ENCODE measurements at regions not wholly inside any gene's neighbourhood (a gene's known extent, or its start where the extent isn't known, plus 50 kb on each side); places are given as distances from the start of the nearest gene placed in this dataset.

DNA sequence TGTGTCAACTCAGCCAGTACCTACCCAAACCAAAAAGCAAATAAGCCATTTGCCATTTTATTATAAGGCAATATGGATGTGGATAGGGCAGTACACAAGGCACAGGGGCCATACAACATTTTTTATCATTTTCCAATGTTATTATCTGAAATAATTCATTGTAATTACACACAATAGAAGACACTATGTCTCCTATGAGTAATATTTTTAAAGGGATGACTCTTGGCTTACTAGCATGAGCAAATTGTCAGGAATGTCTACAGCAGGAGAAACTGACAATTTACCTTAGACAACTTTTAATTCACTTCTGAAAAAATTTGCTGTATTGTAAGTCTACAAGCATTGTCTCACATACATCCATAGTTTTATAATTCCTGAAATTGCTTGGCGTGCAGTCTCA is 1193.9 kb upstream of the CELF4 start:
- Histone ChIP-seq H3K27ac (ENCODE audit: low read depth in 1 of 2, low read length in 2 of 2) (no peak overlapping the region), H3K4me1 (ENCODE audit: control insufficient read depth in 4 of 4, insufficient read depth in 4 of 4, low read length in 3 of 4) (no peaks in the 10 kb centered on the region), H3K9me3 (ENCODE audit: control insufficient read depth in 4 of 4, low read length in 3 of 4) (no peaks in the 10 kb centered on the region), H3K4me3 (ENCODE audit: low read depth in 1 of 3, low read length in 3 of 3) (no peak overlapping the region), H3K9ac (ENCODE audit: low read depth in 1 of 2, low read length in 2 of 2) (no peak overlapping the region), H3K36me3 (ENCODE audit: control insufficient read depth in 4 of 4, insufficient read depth in 3 of 4, low read depth in 1 of 4, low read length in 3 of 4) (no peaks in the 10 kb centered on the region), H3K27me3 (ENCODE audit: control insufficient read depth in 4 of 4, insufficient read depth in 4 of 4, low read length in 3 of 4) (peaks cover 0 to 3% (median 0%) of the 10 kb centered on the region in 4 donors)
- no peak for TF ChIP-seq HNF4A (conservative IDR thresholded peaks at IDR 0.05)
- TF ChIP-seq RXRA (IDR thresholded peaks at IDR 0.05): no peak
- no peak for TF ChIP-seq ZBTB33 (IDR thresholded peaks at IDR 0.05)
- TF ChIP-seq JUND (IDR thresholded peaks at IDR 0.05): no peak
- no peak for TF ChIP-seq RAD21 (IDR thresholded peaks at IDR 0.05)
- TF ChIP-seq SP1 (IDR thresholded peaks at IDR 0.05): no peak
- TF ChIP-seq, protein P1, sequence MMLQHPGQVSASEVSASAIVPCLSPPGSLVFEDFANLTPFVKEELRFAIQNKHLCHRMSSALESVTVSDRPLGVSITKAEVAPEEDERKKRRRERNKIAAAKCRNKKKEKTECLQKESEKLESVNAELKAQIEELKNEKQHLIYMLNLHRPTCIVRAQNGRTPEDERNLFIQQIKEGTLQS (IDR thresholded peaks at IDR 0.05): no peak
- no peak for TF ChIP-seq NR2F2 (IDR thresholded peaks at IDR 0.05)
- TF ChIP-seq FOXA2 (IDR thresholded peaks at IDR 0.05): no peak
- TF ChIP-seq REST (IDR thresholded peaks at IDR 0.05): no peak
- no peak for TF ChIP-seq EGR1 (IDR thresholded peaks at IDR 0.05; ENCODE audit: low read depth in 2 of 2)
- TF ChIP-seq CTCF (IDR thresholded peaks at IDR 0.05; ENCODE audit: low read depth, low read length, missing input control): no peak
- TF ChIP-seq FOXA1 (IDR thresholded peaks at IDR 0.05): no peak
- no peak for TF ChIP-seq YY1 (IDR thresholded peaks at IDR 0.05)
- 73% methylated on average over 1 of the region's 1 CpG for whole genome bisulfite sequencing
- no peak for DNase-seq (ENCODE audit: low spot score)

GRCh38 chr18:38756436-38756835 is 1190.8 kb upstream of the CELF4 start:
- no peak for DNase-seq (ENCODE audit: low spot score)
- Histone ChIP-seq H3K9me3 (ENCODE audit: control insufficient read depth in 4 of 4, low read length in 3 of 4) (no peaks in the 10 kb centered on the region), H3K4me1 (ENCODE audit: control insufficient read depth in 4 of 4, insufficient read depth in 4 of 4, low read length in 3 of 4) (no peaks in the 10 kb centered on the region), H3K36me3 (ENCODE audit: control insufficient read depth in 4 of 4, insufficient read depth in 3 of 4, low read depth in 1 of 4, low read length in 3 of 4) (no peaks in the 10 kb centered on the region), H3K4me3 (ENCODE audit: low read depth in 1 of 3, low read length in 3 of 3) (no peak overlapping the region), H3K27me3 (ENCODE audit: control insufficient read depth in 4 of 4, insufficient read depth in 4 of 4, low read length in 3 of 4) (peaks cover 0 to 6% (median 0%) of the 10 kb centered on the region in 4 donors), H3K27ac (ENCODE audit: low read depth in 1 of 2, low read length in 2 of 2) (no peak overlapping the region), H3K9ac (ENCODE audit: low read depth in 1 of 2, low read length in 2 of 2) (no peak overlapping the region)
- 64% methylated on average over 2 of the region's 2 CpGs for whole genome bisulfite sequencing
- TF ChIP-seq FOXA1 (IDR thresholded peaks at IDR 0.05) (no peak), CTCF (IDR thresholded peaks at IDR 0.05; ENCODE audit: low read depth, low read length, missing input control) (no peak), GABPA (IDR thresholded peaks at IDR 0.05 in 1 of 2, conservative IDR thresholded peaks at IDR 0.05 in 1 of 2) (no peak), HNF4G (IDR thresholded peaks at IDR 0.05) (no peak), EGR1 (IDR thresholded peaks at IDR 0.05; ENCODE audit: low read depth in 2 of 2) (no peak), NR2F2 (IDR thresholded peaks at IDR 0.05) (no peak), ZBTB33 (IDR thresholded peaks at IDR 0.05) (no peak), HNF4A (conservative IDR thresholded peaks at IDR 0.05) (no peak)
- TF ChIP-seq, protein P1 (IDR thresholded peaks at IDR 0.05): no peak

Measured in liver (tissue), 8 donors.